A673 (cell line): ENCODE measurements at regions not wholly inside any gene's neighbourhood (a gene's known extent, or its start where the extent isn't known, plus 50 kb on each side); places are given as distances from the start of the nearest gene placed in this dataset.

Experiments used
- BruUV-seq: library from RNA; stranded (reverse); fragments of 400-500 nt; replicated peaks from 2 replicates; lab custom pipeline; 2021; lab: Mats Ljungman, UMichigan
- CTCF ChIA-PET: fragments of 300-600 bp; sonication (Branson Sonifier 250); formaldehyde crosslinking; loops from one replicate; lab custom pipeline; 2022; ENCODE audit warnings: antibody characterized with exemption; lab: Charles Lee
- POLR2A ChIA-PET: fragments of 300-600 bp; sonication (Branson Sonifier 250); formaldehyde crosslinking; loops from one replicate; lab custom pipeline; 2022; ENCODE audit warnings: antibody characterized with exemption; ENCODE audit not compliant: low non-redundant PET; lab: Charles Lee
- DNase-seq: peaks from one replicate; pipeline ENCODE4 v3.0.0-alpha.2; 2015; ENCODE audit warnings: low spot score
- H3K27ac ChIP-seq: fragments of 200-600 bp; sonication (generic); 2 replicates; pipeline ENCODE4 v1.5.1; 2016; ENCODE audit warnings: mixed run types, low read depth, mild to moderate bottlenecking, mixed read lengths, antibody characterized with exemption, low read length; ENCODE audit not compliant: poor library complexity, severe bottlenecking
- H3K27me3 ChIP-seq: fragments of 200-600 bp; sonication (generic); replicated peaks from 2 replicates; pipeline ENCODE4 v1.6.1; 2017; ENCODE audit warnings: mixed run types, low read depth, mild to moderate bottlenecking, mixed read lengths, antibody characterized with exemption, low read length; ENCODE audit not compliant: insufficient read depth, poor library complexity
- H3K36me3 ChIP-seq: fragments of 200-600 bp; sonication (generic); 2 replicates; pipeline ENCODE4 v1.6.1; 2016; ENCODE audit warnings: mixed run types, mild to moderate bottlenecking, mixed read lengths, antibody characterized with exemption, low read length; ENCODE audit not compliant: insufficient read depth, poor library complexity, severe bottlenecking
- H3K4me1 ChIP-seq: fragments of 200-600 bp; sonication (generic); 2 replicates; pipeline ENCODE4 v1.6.1; 2017; ENCODE audit warnings: mixed run types, mild to moderate bottlenecking, mixed read lengths, antibody characterized with exemption, low read length; ENCODE audit not compliant: insufficient read depth, poor library complexity, severe bottlenecking
- H3K4me3 ChIP-seq: fragments of 200-600 bp; sonication (generic); 2 replicates; pipeline ENCODE4 v1.5.1; 2016; ENCODE audit warnings: low read depth, mixed run types, mild to moderate bottlenecking, mixed read lengths, low read length; ENCODE audit not compliant: poor library complexity, severe bottlenecking
- H3K9me3 ChIP-seq: fragments of 200-600 bp; sonication (generic); 2 replicates; pipeline ENCODE4 v1.6.1; 2016; ENCODE audit warnings: mixed run types, low read depth, mild to moderate bottlenecking, mixed read lengths, antibody characterized with exemption, low read length; ENCODE audit not compliant: poor library complexity, severe bottlenecking
- EZH2 ChIP-seq: fragments of 200-600 bp; sonication (generic); IDR thresholded peaks from 2 replicates; pipeline ENCODE4 v1.6.1; 2017; ENCODE audit warnings: borderline replicate concordance, low read depth, mild to moderate bottlenecking, mixed read lengths, antibody characterized with exemption, low read length; ENCODE audit not compliant: poor library complexity, severe bottlenecking
- intact Hi-C: fragments of 100-400 bp; cut with micrococcal nuclease; formaldehyde crosslinking; loops from one replicate; pipeline ENCODE4 v1.10.0; 2022; ENCODE audit not compliant: unreplicated experiment
- TF ChIP-seq, protein P1 (sequence below): fragments of 300-800, 200-600 bp; sonication (generic); conservative IDR thresholded peaks from 2 replicates; pipeline ENCODE4 v1.5.1; 2017; ENCODE audit warnings: low read depth, mild to moderate bottlenecking, antibody characterized with exemption, low read length, moderate library complexity, mixed read lengths

DNA sequence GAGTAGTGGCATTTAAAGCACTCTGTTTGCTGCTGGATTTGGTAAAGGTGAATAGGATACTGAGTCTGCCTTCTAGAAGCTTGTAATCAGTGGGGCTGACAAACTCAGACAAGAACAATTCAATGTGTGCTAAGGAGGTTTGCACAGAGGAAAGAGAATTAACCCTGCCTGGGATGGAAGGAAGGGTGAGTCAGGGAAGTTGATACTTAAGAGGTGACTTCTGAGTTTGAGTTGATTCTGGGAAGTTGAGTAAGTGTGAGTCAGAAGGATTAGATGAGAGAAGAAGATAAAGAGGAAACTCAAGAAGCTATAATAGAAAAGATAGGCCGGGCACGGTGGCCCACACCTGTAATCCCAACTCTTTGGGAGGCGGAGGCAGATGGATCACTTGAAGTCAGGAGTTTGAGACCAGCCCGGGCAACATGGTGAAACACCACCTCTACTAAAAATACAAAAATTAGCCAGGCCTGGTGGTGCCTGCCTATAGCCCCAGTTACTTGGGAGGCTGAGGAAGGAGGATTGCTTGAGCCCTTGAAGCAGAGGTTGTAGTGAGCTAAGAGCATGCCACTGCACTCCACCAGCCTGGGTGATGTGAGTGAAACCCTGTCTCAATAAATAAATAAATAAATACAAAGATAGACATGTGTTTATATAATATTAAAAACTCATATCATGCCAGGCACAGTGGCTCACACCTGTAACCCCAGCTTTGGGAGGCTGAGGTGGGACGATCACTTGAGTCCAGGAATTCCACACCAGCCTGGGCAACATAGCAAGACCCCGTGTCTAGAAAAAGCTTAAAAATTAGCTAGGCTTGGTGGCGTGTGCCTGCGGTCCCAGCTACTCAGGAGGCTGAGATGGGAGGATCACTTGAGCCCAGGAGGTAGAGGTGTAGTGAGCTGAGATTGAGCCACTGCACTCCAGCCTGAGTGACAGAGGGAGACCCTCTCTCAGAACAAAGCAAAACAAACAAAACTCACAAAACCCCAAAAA is 126.8 kb upstream of the CPM start:
- DNase-seq, result peak; percentile 43
- H3K4me1 ChIP-seq, result no peaks in the 10 kb centered on the region

GRCh38 chr12:69061574-69061973 is 128.6 kb upstream of the CPM start:
- CTCF ChIA-PET, result no interaction called here
- intact Hi-C loops, result no loop called here
- Histone ChIP-seq H3K4me3 (no peak overlapping the region), H3K27ac (no peak overlapping the region), H3K4me1 (no peaks in the 10 kb centered on the region), H3K9me3 (no peaks in the 10 kb centered on the region), H3K36me3 (no peaks in the 10 kb centered on the region), H3K27me3 (no peaks in the 10 kb centered on the region)
- DNase-seq, result no peak
- TF ChIP-seq, protein P1, sequence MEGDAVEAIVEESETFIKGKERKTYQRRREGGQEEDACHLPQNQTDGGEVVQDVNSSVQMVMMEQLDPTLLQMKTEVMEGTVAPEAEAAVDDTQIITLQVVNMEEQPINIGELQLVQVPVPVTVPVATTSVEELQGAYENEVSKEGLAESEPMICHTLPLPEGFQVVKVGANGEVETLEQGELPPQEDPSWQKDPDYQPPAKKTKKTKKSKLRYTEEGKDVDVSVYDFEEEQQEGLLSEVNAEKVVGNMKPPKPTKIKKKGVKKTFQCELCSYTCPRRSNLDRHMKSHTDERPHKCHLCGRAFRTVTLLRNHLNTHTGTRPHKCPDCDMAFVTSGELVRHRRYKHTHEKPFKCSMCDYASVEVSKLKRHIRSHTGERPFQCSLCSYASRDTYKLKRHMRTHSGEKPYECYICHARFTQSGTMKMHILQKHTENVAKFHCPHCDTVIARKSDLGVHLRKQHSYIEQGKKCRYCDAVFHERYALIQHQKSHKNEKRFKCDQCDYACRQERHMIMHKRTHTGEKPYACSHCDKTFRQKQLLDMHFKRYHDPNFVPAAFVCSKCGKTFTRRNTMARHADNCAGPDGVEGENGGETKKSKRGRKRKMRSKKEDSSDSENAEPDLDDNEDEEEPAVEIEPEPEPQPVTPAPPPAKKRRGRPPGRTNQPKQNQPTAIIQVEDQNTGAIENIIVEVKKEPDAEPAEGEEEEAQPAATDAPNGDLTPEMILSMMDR, result no peak
- no peak for TF ChIP-seq EZH2
- BruUV-seq, result no TSS peak
- POLR2A ChIA-PET, result interaction anchor here (0.6 kb wide), 1 partner anchor 38 kb away, joined by 3 read pairs; no protein-coding TSS in a partner anchor

More for the DNA sequence above, 126.8 kb upstream of the CPM start:
- Histone ChIP-seq H3K9me3 (no peaks in the 10 kb centered on the region), H3K27ac (no peak overlapping the region), H3K27me3 (no peaks in the 10 kb centered on the region), H3K36me3 (no peaks in the 10 kb centered on the region), H3K4me3 (no peak overlapping the region)
- no TSS peak for BruUV-seq
- intact Hi-C loops, result no loop called here
- CTCF ChIA-PET, result no interaction called here
- POLR2A ChIA-PET, result interaction anchor here (0.6 kb wide), 1 partner anchor 178 kb away, joined by 3 read pairs; no protein-coding TSS in a partner anchor
- no peak for TF ChIP-seq EZH2

DNA sequence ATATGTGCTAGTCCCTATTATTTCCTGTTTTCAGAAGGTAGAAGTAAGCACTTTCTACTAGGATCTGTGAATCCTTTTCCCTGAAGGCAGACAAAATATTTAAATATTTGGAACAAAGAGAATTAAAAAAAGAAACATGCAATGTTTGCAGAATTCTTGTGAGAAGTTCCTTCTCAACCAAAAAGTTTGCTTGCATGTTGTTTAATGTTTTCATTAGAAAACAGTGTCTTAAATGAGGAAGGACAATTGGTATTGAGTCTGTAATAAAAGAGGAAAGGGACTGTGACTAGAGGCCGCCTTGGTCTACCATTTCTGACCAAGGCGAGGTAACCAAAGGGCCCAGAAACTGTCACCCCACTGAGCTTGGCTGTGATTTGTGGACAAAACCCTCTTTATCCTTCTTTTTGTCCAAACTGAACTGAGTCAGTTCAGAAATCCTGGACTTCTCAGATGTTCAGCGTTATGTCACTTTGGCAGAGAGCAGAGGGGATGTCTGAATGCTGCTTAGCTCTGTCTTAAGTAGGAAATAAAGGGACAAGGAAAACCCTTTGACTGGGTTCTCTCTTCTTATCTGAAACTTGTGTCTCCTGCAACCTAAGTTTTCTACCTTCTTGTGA is 129.8 kb upstream of the CPM start:
- CTCF ChIA-PET, result no interaction called here
- DNase-seq, result no peak
- H3K27me3 ChIP-seq, result no peaks in the 10 kb centered on the region
- no peaks in the 10 kb centered on the region for H3K9me3 ChIP-seq
- BruUV-seq, result no TSS peak
- no peak overlapping the region for H3K27ac ChIP-seq
- no peak overlapping the region for H3K4me3 ChIP-seq
- H3K4me1 ChIP-seq, result peaks cover 5% of the 10 kb centered on the region
- TF ChIP-seq, protein P1, result no peak
- no peak for TF ChIP-seq EZH2
- no peaks in the 10 kb centered on the region for H3K36me3 ChIP-seq
- intact Hi-C loops, result no loop called here
- POLR2A ChIA-PET, result no interaction called here
